Muscle of arm (tissue), 1 donor: ENCODE measurements at regions not wholly inside any gene's neighbourhood (a gene's known extent, or its start where the extent isn't known, plus 50 kb on each side); places are given as distances from the start of the nearest gene placed in this dataset.
"Not testable (repeated sequence)": the region's sequence is repeated elsewhere in the genome, so short reads cannot be mapped to it uniquely, and the experiment has no call there.

Experiments used
- DNase-seq: peaks from one replicate; pipeline ENCODE4 v3.0.0-alpha.2; 2013

DNA sequence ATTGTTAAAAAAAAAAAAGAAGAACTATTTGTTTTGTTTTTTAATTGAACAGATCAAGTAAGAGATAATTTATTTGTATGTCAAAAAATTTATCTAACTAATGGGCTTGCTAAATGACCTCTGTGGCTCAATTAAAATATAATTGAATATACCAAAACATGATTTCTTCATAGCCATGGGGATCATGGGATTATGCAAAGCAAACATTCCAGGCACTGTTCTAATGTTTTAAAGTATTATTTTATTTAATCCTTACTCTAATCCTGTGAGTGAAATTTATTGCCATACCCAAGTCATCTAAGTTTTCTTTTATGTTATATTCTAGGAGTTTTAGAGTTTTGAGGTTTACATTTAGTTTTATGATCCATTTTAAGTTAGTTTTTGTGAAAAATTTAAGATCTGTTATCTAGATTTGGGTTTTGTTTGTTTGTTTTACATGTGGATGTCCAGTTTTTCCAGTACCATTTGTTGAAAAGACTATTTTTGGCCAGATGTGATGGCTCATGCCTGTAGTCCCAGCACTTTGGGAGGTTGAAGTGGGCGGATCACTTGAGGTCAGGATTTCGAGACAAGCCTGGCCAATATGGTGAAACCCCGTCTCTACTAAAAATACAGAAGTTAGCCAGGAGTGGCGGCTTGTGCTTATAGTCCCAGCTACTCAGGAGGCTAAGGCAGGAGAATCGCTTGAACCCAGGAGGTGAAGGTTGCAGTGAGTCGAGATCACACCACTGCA lies 52.3 kb upstream of the CNOT10 start:
- DNase-seq = no peak

DNA sequence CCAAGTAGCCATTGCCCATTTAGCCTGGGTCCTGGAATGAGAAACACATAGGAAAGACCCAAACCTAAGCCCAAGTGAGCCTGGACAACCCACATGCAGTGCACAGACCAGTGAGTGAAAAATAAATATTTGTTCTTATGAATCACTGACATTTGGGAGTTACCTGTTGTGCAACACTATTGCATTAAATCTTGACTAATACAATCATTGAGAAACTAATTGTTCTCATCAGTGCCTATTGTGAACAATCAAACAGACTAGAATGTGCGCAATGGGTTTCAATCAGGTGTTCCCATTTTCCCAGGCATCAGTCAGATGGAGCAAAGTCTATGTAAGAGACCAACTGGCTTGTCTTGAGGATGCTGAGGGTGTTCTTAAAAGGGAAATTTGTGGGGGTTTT lies 54.7 kb upstream of the CNOT10 start:
- no peak for DNase-seq

DNA sequence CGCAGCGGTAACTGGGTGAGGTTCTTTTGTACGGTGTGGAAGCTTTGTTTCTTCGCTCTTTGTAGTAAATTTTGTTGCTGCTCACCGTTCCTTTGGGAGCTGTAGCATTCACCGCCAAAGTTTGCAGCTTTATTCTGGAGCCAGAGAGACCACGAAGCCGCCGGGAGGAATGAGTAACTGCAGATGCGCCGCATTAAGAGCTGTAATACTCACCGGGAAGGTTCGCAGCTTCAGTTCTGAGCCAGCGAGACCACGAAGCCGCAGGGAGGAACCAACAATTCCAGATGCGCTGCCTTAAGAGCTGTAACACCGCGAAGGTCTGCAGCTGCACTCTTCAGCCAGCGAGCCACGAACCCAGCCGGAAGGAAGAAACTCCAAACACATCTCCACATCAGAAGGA lies 56.0 kb upstream of the DYNC1LI1 start:
- DNase-seq = peak; percentile 68

DNA sequence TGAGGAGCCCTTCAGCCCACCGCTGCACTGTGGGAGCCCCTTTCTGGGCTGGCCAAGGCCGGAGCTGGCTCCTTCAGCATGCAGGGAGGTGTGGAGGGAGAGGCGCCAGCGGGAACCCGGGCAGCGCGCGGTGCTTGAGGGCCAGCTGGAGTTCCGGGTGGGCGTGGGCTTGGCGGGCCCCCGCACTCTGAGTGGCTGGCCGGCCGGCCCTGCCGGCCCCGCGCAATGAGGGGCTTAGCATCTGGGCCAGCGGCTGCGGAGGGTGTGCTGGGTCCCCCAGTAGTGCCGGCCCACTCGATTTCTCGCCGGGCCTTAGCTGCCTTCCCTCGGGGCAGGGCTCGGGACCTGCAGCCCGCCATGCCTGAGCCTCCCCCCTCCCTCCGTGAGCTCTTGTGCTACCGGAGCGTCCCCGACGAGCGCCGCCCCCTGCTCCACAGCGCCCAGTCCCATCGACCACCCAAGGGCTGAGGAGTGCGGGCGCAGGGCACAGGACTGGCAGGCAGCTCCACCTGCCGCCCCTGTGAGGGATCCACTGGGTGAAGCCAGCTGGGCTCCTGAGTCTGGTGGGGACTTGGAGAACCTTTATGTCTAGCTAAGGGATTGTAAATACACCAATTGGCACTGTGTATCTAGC lies 55.0 kb upstream of the DYNC1LI1 start:
- DNase-seq = not testable (repeated sequence)

DNA sequence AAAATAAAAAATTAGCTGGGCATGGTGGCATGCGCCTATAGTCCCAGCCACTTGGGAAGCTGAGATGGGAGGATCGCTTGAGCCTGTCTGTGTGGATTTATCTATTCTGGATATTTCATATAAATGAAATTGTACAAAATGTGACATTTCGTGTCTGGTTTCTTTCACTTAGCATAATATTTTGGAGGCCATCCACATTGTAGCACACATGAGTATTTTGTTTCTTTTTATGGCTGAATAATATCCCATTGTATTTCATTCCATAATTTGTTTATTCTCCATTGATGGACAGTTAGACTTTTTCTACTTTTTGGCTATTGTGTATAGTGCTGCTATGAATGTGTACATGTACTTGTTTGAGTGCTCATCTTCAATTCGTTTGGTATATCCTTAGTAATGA lies 52.9 kb upstream of the DYNC1LI1 start:
- DNase-seq = no peak

DNA sequence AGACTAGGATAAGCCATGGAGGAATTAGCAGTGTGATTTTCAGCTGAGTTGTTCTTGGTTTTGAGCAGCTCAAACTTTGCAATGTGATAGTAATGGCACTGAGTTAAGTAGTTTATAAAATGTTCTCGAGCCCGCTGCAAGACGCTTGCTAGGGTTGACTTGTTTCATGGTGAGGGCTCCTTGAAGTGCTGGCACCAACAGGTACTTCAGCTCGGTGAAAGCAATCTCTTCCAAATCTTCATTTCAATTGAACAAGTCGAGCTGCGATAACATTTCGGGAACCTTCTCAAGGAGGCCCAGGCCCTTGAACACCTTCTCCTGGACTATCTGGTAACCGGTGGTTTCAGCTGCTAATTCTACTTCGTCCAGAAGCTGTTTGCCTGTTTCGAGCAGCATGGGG lies 50.8 kb upstream of the DYNC1LI1 start:
- no peak for DNase-seq

DNA sequence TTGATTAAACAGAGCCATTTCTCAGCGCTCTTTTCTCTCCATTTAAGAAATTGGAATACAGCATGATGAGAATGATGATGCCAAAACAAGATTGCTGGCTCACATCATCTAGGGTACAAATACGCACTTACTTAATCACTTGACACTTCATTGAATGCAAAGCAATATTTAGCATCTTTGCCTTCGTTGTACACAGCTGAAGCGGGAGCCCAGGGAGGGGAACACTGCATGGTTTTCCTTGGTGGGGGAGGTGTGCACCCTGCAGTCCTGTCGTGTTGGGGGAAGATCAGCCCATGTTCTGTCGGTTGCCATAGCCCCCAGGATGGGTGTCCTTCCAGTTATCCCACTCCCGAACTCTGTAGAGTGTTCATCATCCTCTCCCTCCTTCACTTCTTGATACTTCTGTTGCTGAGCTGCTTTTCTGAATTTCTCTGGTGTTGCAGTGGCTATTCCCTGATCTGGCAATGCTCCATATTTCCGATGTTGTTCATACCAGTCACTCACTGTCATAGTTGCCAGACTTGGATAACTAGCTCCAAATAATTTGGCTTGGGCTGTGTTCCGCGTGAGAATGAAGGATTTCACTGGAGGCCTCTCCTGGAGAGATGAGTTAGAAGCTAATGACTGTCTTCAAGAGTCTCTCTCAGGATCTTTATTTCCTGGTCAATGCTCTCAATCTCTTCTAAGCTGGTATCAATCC lies 50.1 kb upstream of the DYNC1LI1 start:
- no peak for DNase-seq
